EL (cell line): ENCODE measurements at regions not wholly inside any gene's neighbourhood (a gene's known extent, or its start where the extent isn't known, plus 50 kb on each side); places are given as distances from the start of the nearest gene placed in this dataset.

Experiments used
- DNase-seq: peaks from one replicate; pipeline ENCODE4 v3.0.0-alpha.2; 2016

- no peak for DNase-seq
Observed at GRCh38 chr14:35222872-35223466, 69.2 kb upstream of the PSMA6 start.

GRCh38 chr14:35223927-35224326 lies 68.3 kb upstream of the PSMA6 start:
- DNase-seq: no peak

GRCh38 chr14:35224615-35225014 lies 67.6 kb upstream of the PSMA6 start:
- DNase-seq: no peak

- DNase-seq: no peak
Observed at GRCh38 chr14:35229084-35229791, 62.9 kb upstream of the PSMA6 start.

DNA sequence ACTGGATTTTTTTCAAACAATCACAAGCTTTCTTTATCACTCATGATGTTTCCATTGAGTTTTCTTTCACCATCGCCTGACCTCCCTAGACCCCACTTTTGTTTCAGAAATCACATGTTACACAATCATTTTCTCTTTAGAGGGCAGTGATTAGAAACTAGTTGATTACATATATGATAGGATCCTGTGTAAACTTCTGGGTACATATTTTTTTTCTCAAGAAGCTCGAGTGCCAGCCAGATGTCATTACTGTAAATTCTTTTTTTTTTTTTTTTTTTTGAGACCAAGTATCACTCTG lies 62.4 kb upstream of the PSMA6 start:
- no peak for DNase-seq

GRCh38 chr14:35231207-35231760 lies 60.9 kb upstream of the PSMA6 start:
- DNase-seq: no peak

- no peak for DNase-seq
Observed at GRCh38 chr14:35234012-35234805, 58.0 kb upstream of the PSMA6 start.

- no peak for DNase-seq
Observed at GRCh38 chr14:35235840-35236239, 56.3 kb upstream of the PSMA6 start.

DNA sequence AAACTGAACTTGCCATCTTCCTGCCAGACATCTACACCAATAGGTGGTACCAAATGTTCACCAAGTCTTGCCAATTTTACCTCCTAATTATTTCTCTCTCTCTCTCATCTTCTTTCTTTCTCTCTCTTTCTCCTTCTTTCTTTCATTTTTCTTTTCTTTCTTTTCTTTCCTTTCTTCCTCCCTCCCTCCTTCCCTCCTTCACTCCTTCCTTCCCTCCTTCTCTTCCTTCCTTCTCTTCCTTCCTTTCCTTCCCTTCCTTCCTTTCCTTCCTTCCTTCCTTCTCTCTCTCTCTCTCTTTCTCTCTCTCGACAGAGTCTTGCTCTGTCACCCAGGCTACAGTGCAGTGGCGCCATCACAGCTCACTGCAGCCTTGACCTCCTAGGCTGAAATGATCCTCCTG lies 55.4 kb upstream of the PSMA6 start:
- no peak for DNase-seq

GRCh38 chr14:35240231-35240630 lies 52.0 kb upstream of the PSMA6 start:
- no peak for DNase-seq
